CD4-positive, alpha-beta T cell treated with Interleukin-15 for 4 hours (primary cell): ENCODE measurements at regions not wholly inside any gene's neighbourhood (a gene's known extent, or its start where the extent isn't known, plus 50 kb on each side); places are given as distances from the start of the nearest gene placed in this dataset.
"Not testable (repeated sequence)": the region's sequence is repeated elsewhere in the genome, so short reads cannot be mapped to it uniquely, and the experiment has no call there.

Experiments
- DNase-seq: peaks from one replicate; pipeline ENCODE4 v3.0.0-alpha.2; 2020; ENCODE audit warnings: low spot score

DNA sequence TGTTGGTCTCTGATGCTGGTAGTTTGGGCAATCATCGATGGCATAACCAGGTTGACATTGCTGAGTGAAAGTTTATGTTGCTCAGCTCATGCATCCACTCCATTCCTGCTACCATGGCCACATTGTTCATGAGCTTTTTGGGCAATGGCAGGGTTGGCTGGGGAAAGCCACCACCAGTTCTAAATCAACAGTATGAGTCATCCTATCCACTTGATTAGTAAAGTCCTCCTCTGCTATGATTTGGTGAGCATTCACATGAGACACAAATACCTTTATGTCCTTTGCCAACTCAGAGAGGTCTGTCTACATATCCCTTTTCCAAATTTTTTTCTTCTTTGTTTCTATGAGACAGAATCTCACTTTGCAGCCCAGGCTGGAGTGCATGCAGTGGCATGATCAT is 129.7 kb upstream of the FBN2 start:
- DNase-seq: no peak

GRCh38 chr5:128668921-128669320 is 130.9 kb upstream of the FBN2 start:
- DNase-seq: no peak

- no peak for DNase-seq
Observed at GRCh38 chr5:128669803-128670202, 131.8 kb upstream of the FBN2 start.

DNA sequence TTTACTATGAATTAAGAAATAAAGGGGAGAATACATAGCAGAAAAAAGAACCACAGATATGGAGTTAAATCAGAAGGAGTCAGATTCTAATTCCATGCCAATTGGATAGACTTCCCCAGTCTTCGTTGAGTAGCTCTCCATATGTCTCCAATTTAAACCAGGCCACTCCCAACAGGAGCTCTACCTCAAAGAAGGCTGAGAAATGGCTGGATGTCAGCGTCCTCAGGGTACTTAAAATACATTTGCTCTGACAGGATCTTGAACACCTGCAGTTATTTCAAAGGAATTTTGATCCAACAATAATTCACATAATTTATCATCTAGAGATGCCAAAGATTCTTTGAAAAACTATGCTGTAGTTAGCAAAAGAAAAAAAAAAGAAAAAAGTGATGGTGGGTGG is 133.9 kb upstream of the FBN2 start:
- no peak for DNase-seq

DNA sequence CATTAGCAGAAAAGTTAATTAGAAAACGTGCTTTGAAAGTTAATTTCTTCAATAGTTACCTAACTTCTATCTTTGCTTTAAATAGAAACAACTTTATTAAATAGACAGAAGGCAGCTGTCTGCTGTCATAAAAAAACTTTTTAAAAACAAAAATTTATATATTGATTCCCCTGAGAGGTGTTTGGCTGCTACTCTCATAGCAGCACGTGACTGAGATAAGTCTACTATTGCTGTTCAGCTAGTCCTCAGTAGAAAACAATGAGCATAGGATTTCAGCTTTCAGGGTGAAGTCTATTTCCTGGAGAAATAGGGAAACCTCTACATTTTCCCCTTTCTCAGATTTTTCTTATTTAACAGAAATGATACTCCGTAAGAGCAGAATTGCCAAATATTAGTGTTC is 135.0 kb upstream of the FBN2 start:
- DNase-seq: no peak

DNA sequence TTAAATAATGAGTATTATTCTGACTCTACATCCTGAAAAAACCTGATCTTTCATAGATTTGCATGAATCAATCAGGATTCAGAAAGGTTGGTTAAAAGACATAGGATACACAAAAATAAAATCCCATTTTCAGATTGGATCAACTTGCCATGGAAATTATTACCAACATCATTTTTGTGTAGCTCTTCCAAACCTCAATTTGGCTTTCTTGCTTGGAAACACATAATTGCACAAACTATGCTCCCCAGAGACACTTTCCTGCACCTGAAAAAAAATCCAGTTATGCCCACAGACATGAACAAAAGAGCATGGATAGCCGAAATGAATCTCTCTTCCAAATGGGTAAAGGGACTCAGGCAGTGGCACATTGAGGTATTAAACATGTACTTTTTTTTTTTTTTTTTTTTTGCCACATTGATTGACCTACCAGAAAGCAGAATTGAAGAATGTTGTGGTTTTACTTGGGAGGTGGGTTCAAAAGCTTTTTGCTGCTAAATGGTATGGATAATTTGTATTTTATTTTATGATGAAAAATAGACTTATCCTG is 135.4 kb upstream of the FBN2 start:
- DNase-seq: no peak

DNA sequence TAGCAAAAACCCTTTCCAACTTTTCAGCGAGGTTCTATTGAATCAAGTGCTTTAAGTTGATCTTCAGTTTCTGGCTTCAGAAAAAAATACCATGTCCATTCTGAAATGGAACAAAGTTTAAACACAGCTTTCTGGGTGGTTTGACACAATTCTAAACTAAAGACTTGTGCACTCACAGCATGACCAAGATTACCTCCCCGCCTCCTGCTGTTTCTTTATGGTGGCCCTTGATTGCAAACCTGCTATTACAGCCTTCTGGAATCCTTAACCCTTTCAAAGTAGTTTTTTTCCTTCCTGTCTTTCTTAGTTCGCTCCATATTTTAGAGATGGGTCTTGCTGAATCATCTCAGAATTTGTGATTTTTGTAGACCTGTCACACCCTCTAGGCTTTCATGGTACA is 135.9 kb upstream of the FBN2 start:
- DNase-seq: no peak

- peak; percentile 15 for DNase-seq
Observed at GRCh38 chr5:128674837-128675446, 136.9 kb upstream of the FBN2 start.

- no peak for DNase-seq
Observed at GRCh38 chr5:128681096-128681495, 143.1 kb upstream of the FBN2 start.

DNA sequence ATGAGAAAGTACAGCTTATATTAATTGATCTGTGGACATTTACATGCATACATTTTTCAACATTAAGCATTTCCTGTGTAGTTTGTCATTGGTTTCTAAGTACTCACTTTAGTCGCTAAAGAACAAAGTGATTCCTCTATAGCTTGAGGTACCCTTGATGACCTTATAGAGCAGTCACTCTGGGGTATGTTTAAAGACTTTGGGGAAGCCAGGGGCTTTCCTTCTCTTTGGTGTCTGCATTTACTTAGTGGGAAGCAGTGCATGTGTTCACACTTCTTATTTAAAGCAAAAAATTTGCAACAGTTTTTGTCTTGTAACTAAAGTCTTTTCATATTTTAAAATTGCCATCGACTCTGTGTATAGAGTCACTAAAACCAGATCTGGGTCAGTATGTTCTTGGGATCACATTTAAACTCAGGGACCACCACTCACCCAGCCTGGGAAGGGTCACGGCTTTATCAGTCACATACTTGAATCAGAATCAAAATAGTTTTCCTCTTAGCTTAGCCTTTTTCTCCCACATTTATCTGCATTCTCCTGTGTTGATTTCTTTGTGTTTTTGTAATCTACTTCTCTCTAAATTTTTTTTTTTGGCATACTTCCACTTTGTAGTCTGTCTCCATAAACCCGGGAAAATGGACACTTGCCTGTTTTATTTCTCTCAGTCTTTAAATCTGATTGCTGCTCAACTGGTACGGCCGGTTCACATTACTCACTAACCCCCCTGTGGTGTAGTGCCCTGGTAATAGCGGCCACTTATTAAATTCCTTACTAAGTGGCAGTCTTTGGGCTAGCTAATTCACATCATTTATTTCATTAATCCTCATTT is 143.9 kb upstream of the FBN2 start:
- DNase-seq: no peak

- no peak for DNase-seq
Observed at GRCh38 chr5:128682669-128683068, 144.6 kb upstream of the FBN2 start.

GRCh38 chr5:128684961-128685360 is 146.9 kb upstream of the FBN2 start:
- DNase-seq: no peak

DNA sequence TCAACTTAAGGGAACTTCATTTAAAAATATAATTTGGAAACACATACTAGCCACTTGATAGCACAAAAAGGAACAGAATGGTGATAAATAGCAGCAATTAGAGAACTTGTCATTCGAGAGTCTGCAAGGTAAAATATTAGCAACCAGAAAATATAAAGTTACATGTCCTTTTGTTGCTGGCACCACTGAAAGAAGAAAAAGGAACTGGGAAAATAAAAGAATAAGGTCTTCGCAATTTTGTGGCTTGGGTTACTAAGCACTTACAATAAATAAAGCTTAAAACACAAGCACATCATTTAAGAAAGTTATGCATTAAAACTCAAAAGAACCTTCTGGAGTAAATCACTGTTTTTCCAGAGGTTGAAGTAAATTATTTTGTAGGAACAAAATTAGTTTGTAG is 149.9 kb upstream of the FBN2 start:
- no peak for DNase-seq

GRCh38 chr5:128693764-128694163 is 155.7 kb upstream of the FBN2 start:
- no peak for DNase-seq

DNA sequence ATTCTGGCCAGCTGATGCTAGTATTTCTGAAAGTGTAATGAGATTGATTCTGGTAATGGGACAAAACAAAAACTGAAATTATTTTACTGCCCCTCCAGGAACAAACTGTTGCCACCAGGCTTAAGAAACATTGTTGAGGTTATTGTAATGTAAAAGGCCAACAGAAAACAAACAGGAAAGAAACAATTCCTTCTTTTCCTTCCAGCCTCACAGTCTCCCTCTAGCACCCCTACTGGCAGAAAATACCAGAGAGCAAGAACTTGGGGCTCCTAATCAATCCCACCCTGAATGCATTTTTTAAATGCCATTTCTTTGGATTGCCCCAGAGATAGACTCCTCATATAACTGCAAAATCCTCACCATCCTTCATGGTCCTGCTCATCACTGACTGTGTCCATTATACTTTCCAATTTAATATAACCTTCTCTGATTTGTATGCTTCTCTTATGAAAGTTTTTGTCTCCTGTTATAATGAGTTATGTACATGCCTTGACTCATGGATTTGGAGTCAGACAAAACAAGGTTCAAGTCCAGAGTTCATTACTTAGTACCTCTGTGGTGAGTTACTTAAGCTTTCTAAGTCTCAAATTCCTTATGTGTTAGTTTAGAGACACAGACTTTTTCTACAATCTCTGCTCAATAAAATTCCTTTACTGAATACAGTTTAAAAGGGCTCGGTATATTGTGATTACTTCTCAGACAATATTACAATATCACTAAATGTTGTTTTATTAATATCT is 157.9 kb upstream of the FBN2 start:
- no peak for DNase-seq

DNA sequence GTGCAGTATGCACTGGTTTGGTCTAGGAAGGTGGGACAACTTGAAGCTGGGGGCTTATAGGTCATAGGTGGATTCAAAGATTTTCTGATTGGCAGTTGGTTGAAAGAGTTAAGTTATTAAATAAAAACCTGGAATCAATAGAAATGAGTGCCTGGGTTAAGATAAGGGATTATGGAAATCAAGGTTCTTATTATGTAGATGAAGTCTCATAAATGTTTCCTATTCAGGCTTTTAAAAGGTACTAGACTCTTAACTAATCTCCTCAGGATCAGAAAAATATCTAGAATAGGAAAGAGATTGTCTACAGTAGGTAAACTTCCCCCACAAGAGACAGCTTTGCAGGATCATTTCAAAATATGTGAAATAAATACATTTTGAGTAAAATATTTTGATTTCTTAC is 163.3 kb upstream of the FBN2 start:
- no peak for DNase-seq

DNA sequence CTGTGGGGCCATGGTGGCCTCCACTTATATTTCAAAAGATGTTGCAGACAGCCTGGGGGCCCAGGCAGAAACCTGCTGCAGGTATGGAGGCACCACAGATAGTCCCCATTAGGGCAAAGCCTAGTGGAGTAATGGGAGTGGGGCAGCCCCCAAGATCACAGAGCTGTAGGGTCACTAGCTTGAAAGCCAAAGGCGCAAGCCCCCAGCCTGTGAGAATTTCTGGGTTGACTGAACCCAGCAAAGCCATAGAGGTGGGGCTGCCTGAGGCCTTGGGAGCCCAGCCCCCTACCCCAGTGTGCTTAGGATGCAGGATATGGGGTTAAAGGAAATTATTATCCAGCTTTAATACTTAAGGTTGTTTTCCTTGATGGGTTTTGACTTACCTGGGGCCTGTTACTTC is 165.3 kb upstream of the FBN2 start:
- DNase-seq: no peak

- no peak for DNase-seq
Observed at GRCh38 chr5:128706269-128706668, 168.2 kb upstream of the FBN2 start.

DNA sequence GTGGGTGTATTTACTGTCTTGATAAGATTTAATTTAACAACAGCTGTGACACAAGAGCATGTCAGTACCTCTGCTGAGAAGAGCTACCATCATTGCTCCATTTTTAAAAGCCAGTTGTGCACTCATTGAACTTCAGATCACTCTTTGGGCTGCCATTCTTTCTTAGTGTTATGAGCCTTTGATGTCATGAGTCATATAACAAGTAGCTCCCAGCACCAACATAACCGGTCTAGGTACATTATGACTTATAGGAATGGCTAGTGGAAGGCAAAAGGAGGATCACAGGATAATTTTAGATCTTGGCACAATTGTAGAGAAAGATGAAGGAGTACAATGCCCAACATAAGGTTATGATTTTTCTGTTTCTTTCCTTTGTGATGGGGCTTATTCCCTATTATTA is 170.8 kb upstream of the FBN2 start:
- DNase-seq: no peak

- DNase-seq: no peak
Observed at GRCh38 chr5:128711216-128711615, 173.2 kb upstream of the FBN2 start.

GRCh38 chr5:128714551-128714950 is 176.5 kb upstream of the FBN2 start:
- no peak for DNase-seq

DNA sequence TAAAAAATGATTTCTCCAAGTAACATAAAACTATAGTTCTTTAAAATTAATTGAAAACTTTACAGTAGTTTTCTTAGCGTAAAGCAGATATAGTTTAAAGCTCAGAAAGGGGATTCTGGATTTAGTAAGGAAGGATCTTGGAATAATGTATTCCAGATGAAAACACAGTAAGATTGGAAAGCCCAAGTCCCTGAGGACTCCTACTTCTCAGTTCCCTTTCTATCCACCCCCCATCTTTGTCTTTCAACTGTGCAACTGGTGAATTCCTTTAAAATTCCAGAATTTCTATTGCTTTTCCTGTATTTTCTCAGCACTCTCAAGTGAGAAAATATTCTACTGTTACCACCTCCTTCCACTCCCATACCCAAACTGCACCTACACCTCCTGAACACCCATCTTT is 184.5 kb upstream of the FBN2 start:
- no peak for DNase-seq

GRCh38 chr5:128730021-128730420 is 192.0 kb upstream of the FBN2 start:
- not testable (repeated sequence) for DNase-seq
